ENCODE measurements at regions not wholly inside any gene's neighbourhood (a gene's known extent, or its start where the extent isn't known, plus 50 kb on each side); places are given as distances from the start of the nearest gene placed in this dataset.

DNA sequence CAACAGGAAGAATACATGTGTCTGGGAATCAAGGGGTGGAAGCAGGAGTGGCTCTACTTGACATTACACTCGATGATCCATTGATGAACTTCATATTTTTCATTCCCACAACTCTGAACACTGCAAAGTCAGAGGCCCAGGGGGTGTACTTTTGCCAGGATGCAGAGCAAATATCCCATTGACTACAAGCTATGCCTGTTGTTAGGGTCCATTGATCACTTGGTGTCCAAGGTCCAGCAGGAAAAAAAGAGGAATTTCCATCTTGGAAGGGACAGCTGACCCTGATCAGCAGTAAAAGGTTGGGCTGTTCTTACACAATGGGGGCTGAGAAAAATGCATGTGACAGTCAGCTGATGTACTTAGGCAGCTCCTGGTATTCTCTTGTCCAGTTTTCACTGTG is 118.5 kb upstream of the MAP1B start:
- no peak for DNase-seq (ENCODE audit: low read depth in 3 of 3, low spot score in 1 of 3)

DNA sequence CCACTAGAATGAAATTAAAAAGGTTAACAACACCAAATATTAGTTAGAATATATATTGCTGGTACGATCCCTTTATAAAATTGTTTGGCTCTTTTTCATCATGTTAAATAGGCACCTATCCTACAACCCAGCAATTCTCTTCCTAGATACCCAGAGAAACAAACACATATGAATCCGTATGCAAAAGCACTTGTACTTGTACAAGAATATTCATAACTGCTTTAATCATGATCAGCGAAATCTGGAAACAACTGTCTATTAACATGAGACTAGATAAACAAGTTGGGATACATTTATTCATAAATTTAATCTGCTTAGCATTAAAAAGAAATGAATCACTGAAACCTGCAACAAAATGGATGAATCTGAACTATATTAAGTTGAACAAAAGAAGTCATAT is 113.7 kb upstream of the MAP1B start:
- DNase-seq (ENCODE audit: low read depth in 3 of 3, low spot score in 1 of 3), result no peak

DNA sequence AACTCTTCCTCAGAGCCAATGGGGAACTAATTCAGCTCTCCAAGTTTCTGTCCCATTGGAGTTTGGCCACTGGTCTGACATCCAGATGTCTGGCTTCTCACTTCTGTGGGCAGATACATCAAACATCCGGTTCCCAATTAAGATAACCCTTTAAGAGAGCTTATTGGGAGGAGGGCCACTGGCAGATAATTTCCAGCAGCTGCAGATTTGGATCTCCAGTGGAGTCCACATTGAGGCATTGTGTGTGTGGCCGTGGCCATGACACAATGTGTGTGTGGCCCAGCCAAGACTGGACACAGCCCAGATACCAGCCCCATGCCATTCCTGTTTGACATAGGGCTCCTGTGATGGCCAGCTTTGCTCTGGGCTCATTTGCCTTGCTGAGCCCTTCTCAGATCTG is 110.5 kb upstream of the MAP1B start:
- DNase-seq (ENCODE audit: low read depth in 3 of 3, low spot score in 1 of 3), result no peak

DNA sequence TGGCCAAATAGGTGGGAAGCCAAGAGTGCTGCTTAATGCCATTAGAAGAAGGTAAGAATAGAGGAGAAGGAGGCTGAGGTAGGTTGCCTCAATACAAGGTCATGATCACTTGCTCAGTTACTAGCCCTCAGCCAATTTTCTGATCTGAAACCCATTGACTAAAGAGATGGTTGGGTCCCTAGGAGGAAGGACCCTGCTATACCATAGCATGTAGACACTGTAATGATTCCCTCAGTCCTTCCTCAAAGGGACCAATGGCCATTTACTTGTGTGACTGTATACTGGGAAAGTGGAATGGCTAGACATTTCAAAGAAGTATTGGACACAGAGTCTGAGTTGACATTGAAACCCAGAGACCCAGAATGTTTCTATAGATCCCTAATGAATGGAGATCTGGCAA is 108.5 kb upstream of the MAP1B start:
- DNase-seq (ENCODE audit: low read depth in 3 of 3, low spot score in 1 of 3), result no peak

DNA sequence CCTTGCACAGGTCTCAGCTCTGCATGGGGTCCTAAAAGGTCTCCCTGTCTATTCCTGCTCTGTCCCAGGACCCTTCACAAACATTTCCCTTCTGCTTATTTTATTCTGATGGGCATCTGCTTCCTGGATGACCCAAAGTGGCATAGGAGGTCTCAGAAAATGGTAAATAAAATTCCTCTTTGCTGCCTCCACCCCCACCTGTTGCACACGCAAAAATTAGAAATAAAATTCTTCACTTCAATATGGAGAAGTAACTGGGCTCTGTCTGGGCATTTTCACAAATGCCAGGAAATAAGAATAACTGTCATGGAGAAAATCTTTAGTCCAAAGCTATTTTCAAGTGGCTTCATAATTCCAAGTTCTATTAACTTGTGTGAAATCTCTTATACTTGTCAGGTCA is 106.6 kb upstream of the MAP1B start:
- DNase-seq (ENCODE audit: low read depth in 3 of 3, low spot score in 1 of 3), result no peak

GRCh38 chr5:72005671-72006070 is 101.6 kb upstream of the MAP1B start:
- no peak for DNase-seq (ENCODE audit: low read depth in 3 of 3, low spot score in 1 of 3)

GRCh38 chr5:72006361-72006760 is 100.9 kb upstream of the MAP1B start:
- DNase-seq (ENCODE audit: low read depth in 3 of 3, low spot score in 1 of 3), result no peak

DNA sequence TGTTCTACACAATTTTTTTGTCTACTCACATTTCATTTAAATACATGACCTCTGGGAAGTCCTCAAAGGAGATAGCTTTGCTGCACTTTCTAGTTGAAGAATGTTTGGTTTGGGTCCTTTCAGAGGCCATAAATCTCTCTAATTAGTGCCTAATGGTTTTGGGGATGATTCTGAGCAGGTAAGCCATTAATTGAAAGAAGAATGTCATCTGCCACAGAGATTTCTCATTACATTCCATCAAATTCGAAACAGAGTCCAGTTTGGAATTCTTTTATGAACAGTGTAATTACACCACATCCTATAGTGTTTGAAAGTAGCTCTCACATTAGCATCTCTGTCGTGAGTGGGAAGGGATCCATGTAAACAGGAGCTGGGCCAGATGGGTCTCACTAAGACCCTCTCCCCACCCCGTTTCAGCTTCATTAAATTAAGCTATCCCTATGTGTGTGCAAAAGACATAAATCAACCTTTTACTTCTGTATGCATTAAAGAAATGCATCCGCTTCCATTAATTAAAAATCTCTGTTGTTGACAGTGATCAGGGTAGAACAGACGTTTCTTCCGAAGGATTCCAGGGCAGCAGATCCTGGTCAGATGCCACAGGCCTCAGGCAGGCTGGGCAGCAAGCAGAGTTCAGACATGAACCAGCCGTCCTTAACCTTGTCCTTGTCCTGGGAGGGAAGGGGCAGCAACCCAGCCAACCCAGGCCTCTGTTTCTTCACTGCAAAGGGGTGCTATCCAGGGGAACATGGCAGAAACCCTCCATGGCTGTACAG is 99.8 kb upstream of the MAP1B start:
- DNase-seq (ENCODE audit: low read depth in 3 of 3, low spot score in 1 of 3), result no peak

DNA sequence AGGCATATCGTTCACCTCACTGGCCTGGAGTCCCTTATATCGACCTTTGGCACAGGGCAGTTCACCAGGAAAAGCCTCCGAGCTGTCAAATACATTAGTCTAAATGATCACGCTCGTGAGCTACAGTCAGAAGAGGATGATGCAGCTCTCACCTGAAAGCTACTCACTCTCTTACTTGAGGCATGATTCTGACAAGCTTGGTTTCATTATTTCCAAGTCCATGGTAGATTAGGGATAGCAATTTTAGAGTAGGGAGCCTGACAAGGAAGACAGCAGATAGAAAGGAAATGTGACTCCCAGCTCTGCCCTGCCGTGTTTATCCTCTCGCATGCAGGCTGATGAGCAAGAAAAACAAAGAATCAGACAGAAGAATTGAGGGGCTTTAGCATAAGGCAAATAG is 98.0 kb upstream of the MAP1B start:
- no peak for DNase-seq (ENCODE audit: low read depth in 3 of 3, low spot score in 1 of 3)

GRCh38 chr5:72010430-72010829 is 96.8 kb upstream of the MAP1B start:
- DNase-seq (ENCODE audit: low read depth in 3 of 3, low spot score in 1 of 3), result no peak

GRCh38 chr5:72012906-72013305 is 94.4 kb upstream of the MAP1B start:
- DNase-seq (ENCODE audit: low read depth in 3 of 3, low spot score in 1 of 3), result no peak

- DNase-seq (ENCODE audit: low read depth in 3 of 3, low spot score in 1 of 3), result no peak
Observed at GRCh38 chr5:72013766-72014624, 93.3 kb upstream of the MAP1B start.

- no peak for DNase-seq (ENCODE audit: low read depth in 3 of 3, low spot score in 1 of 3)
Observed at GRCh38 chr5:72015103-72015548, 92.1 kb upstream of the MAP1B start.

GRCh38 chr5:72018143-72018803 is 89.0 kb upstream of the MAP1B start:
- DNase-seq (ENCODE audit: low read depth in 3 of 3, low spot score in 1 of 3), result peak; percentile 3 to 52 (median 8)

- no peak for DNase-seq (ENCODE audit: low read depth in 3 of 3, low spot score in 1 of 3)
Observed at GRCh38 chr5:72020161-72020983, 86.9 kb upstream of the MAP1B start.

DNA sequence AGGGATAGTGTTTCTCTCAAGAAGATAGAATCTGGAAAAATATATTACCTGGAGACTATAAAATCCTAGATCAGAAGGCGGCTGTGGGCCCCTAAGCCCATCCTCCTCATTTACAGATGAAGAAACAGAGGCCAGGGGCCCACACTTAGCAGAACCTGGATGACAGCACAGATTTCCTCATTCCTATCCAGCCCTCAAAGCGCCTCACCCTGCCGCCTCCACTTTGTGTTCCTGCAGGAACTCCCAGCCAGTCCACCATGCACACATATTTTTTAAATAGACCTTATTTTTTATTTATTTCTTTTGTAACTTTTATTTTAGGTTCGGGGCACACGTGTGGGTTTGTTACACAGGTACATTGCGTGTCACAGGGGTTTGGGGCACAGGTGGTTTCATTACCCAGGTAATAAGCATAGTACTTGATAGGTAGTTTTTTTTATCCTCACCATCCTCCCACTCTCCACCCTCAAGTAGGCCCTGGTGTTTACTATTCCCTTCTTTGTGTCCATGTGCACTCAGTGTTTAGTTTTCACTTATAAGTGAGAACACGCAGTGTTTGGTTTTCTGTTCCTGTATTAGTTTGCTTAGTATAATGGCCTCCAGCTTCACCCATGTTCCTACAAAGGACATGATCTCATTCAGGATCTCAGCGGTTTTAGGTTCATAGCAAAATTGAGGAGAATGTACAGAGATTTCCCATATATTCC is 85.5 kb upstream of the MAP1B start:
- no peak for DNase-seq (ENCODE audit: low read depth in 3 of 3, low spot score in 1 of 3)

DNA sequence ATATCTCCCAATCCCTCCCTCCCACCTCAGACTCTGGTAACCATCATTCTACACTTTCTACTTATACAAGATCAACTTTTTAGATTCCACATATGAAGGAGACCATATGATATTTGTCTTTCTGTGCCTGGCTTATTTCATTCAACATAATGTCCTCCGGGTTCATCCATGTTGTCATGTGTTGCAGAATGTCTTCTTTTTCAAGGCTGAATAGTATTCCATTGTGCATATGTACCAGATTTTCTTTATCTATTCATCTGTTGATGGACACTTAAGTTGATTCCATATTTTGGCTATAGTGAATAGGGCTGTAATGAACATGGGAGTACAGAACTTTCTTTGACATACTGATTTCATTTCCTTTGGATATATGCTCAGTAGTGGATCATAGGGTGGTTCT is 78.9 kb upstream of the MAP1B start:
- DNase-seq (ENCODE audit: low read depth in 3 of 3, low spot score in 1 of 3), result no peak

GRCh38 chr5:72030237-72030636 is 77.0 kb upstream of the MAP1B start:
- no peak for DNase-seq (ENCODE audit: low read depth in 3 of 3, low spot score in 1 of 3)

DNA sequence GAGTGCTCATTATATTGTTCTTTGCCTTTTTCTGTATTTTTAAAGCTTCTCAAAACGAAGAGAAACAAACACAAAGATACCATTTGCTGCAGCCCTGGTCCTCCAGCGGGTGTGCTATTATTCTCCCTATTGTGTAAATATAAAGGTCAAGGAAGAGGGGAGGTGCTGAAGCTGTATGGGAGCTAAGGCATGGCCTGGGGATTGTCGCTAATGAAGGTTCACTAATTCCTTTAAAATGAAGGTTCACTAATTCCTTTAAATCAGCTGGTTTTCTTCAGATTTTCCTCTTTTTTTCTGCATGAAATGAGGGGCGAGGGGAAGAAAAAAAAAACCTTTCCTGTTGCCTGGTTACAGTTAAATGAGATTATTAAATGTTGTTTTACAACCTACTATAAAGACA is 74.5 kb upstream of the MAP1B start:
- DNase-seq (ENCODE audit: low read depth in 3 of 3, low spot score in 1 of 3), result no peak

GRCh38 chr5:72034770-72035169 is 72.5 kb upstream of the MAP1B start:
- DNase-seq (ENCODE audit: low read depth in 3 of 3, low spot score in 1 of 3), result no peak
